WTC11 (cell line): ENCODE measurements at regions not wholly inside any gene's neighbourhood (a gene's known extent, or its start where the extent isn't known, plus 50 kb on each side); places are given as distances from the start of the nearest gene placed in this dataset.

Source experiments
- ATAC-seq: fragments of 200-7000 bp; cut with Tn5 transposase; 2 replicates; pipeline ENCODE4 v1.10.0; 2021; ENCODE audit warnings: mild to moderate bottlenecking, moderate library complexity
- CTCF ChIA-PET: fragments of 300-600 bp; sonication (Branson Sonifier 250); formaldehyde crosslinking; loops from one replicate; lab custom pipeline; 2021; ENCODE audit warnings: antibody characterized with exemption; lab: Charles Lee
- POLR2A ChIA-PET: fragments of 350-600 bp; sonication (Branson Sonifier 250); formaldehyde crosslinking; loops from one replicate; lab custom pipeline; 2021; ENCODE audit warnings: antibody characterized with exemption; lab: Charles Lee
- DNase-seq: peaks from one replicate; pipeline ENCODE4 v3.0.0; 2021; ENCODE audit warnings: low spot score
- H3K27ac Mint-ChIP-seq: 2 replicates; pipeline ENCODE4 v1.8.0; 2021; ENCODE audit warnings: mixed read lengths
- H3K27me3 Mint-ChIP-seq: 2 replicates; pipeline ENCODE4 v1.8.0; 2021; ENCODE audit warnings: low read depth, mild to moderate bottlenecking, moderate library complexity, mixed read lengths
- H3K36me3 Mint-ChIP-seq: 2 replicates; pipeline ENCODE4 v1.8.0; 2021; ENCODE audit warnings: mixed read lengths
- H3K4me1 Mint-ChIP-seq: 2 replicates; pipeline ENCODE4 v1.8.0; 2022; ENCODE audit warnings: mixed read lengths
- H3K4me3 Mint-ChIP-seq: 2 replicates; pipeline ENCODE4 v1.8.0; 2021; ENCODE audit warnings: mild to moderate bottlenecking, moderate library complexity, mixed read lengths
- H3K9me3 Mint-ChIP-seq: 2 replicates; pipeline ENCODE4 v1.8.0; 2021; ENCODE audit warnings: mixed read lengths
- AFF4 ChIP-seq: sonication (generic); formaldehyde crosslinking; IDR thresholded peaks from 2 replicates; pipeline ENCODE4 v1.8.1; 2023; ENCODE audit warnings: mild to moderate bottlenecking, missing genetic modification reagents, borderline replicate concordance
- CREM ChIP-seq: sonication (generic); formaldehyde crosslinking; IDR thresholded peaks from 2 replicates; pipeline ENCODE4 v1.8.1; 2022; ENCODE audit warnings: mild to moderate bottlenecking, missing genetic modification reagents, moderate library complexity
- CTCF ChIP-seq: fragments of 200-600 bp; IDR thresholded peaks from 2 replicates; pipeline ENCODE4 v1.8.0; 2022; ENCODE audit warnings: antibody characterized with exemption
- EMX1 ChIP-seq: fragments of 250-450 bp; sonication (Bioruptor Pico); IDR thresholded peaks from 2 replicates; pipeline ENCODE4 v1.8.0; 2021; ENCODE audit warnings: mild to moderate bottlenecking
- ETV6 ChIP-seq: sonication (generic); formaldehyde crosslinking; IDR thresholded peaks from 2 replicates; pipeline ENCODE4 v1.8.1; 2022; ENCODE audit warnings: mild to moderate bottlenecking, missing genetic modification reagents
- FOXP4 ChIP-seq: sonication (generic); formaldehyde crosslinking; IDR thresholded peaks from 2 replicates; pipeline ENCODE4 v1.8.0; 2022; ENCODE audit warnings: mild to moderate bottlenecking, missing genetic modification reagents
- GABPB1 ChIP-seq: sonication (generic); formaldehyde crosslinking; IDR thresholded peaks from 2 replicates; pipeline ENCODE4 v1.8.1; 2023; ENCODE audit warnings: mild to moderate bottlenecking, missing genetic modification reagents
- GRHL2 ChIP-seq: fragments of 250-450 bp; sonication (Bioruptor Pico); IDR thresholded peaks from 2 replicates; pipeline ENCODE4 v1.8.0; 2022; ENCODE audit warnings: mild to moderate bottlenecking, moderate library complexity; ENCODE audit not compliant: insufficient replicate concordance, severe bottlenecking
- HMGXB4 ChIP-seq: sonication (generic); formaldehyde crosslinking; IDR thresholded peaks from 2 replicates; pipeline ENCODE4 v1.8.1; 2023; ENCODE audit warnings: mild to moderate bottlenecking, moderate library complexity, missing genetic modification reagents
- IRF1 ChIP-seq: sonication (generic); formaldehyde crosslinking; IDR thresholded peaks from 2 replicates; pipeline ENCODE4 v1.8.0; 2023; ENCODE audit warnings: missing genetic modification reagents
- JUN ChIP-seq: sonication (generic); formaldehyde crosslinking; IDR thresholded peaks from 2 replicates; pipeline ENCODE4 v1.8.0; 2023; ENCODE audit warnings: mild to moderate bottlenecking, missing genetic modification reagents
- MLX ChIP-seq: sonication (generic); formaldehyde crosslinking; IDR thresholded peaks from 2 replicates; pipeline ENCODE4 v1.8.1; 2023; ENCODE audit warnings: mild to moderate bottlenecking, missing genetic modification reagents, moderate library complexity
- MXD4 ChIP-seq: fragments of 250-450 bp; sonication (Bioruptor Pico); IDR thresholded peaks from 2 replicates; pipeline ENCODE4 v1.8.0; 2021; ENCODE audit warnings: mild to moderate bottlenecking, moderate library complexity, borderline replicate concordance
- PRRX2 ChIP-seq: fragments of 250-450 bp; sonication (Bioruptor Pico); IDR thresholded peaks from 2 replicates; pipeline ENCODE4 v1.8.0; 2021; ENCODE audit warnings: mild to moderate bottlenecking
- SMAD4 ChIP-seq: sonication (generic); formaldehyde crosslinking; IDR thresholded peaks from 2 replicates; pipeline ENCODE4 v1.8.0; 2022; ENCODE audit warnings: mild to moderate bottlenecking, missing genetic modification reagents
- ZNF138 ChIP-seq: sonication (generic); formaldehyde crosslinking; conservative IDR thresholded peaks from 2 replicates; pipeline ENCODE4 v1.8.1; 2022; ENCODE audit warnings: mild to moderate bottlenecking, moderate library complexity, missing genetic modification reagents
- ZNF219 ChIP-seq: sonication (generic); formaldehyde crosslinking; IDR thresholded peaks from 2 replicates; pipeline ENCODE4 v1.8.0; 2023; ENCODE audit warnings: missing genetic modification reagents, mild to moderate bottlenecking, borderline replicate concordance
- ZNF317 ChIP-seq: sonication (generic); formaldehyde crosslinking; IDR thresholded peaks from 2 replicates; pipeline ENCODE4 v1.8.1; 2023; ENCODE audit warnings: low read depth, mild to moderate bottlenecking, moderate library complexity, missing genetic modification reagents, borderline replicate concordance
- ZNF416 ChIP-seq: fragments of 250-450 bp; sonication (Bioruptor Pico); IDR thresholded peaks from 2 replicates; pipeline ENCODE4 v1.9.0; 2021; ENCODE audit warnings: mild to moderate bottlenecking, inconsistent platforms
- ZSCAN18 ChIP-seq: fragments of 250-450 bp; sonication (Bioruptor Pico); IDR thresholded peaks from 2 replicates; pipeline ENCODE4 v2.1.2; 2022; ENCODE audit warnings: mild to moderate bottlenecking, moderate library complexity

GRCh38 chr22:48828688-48829087, 999.0 kb downstream of the BRD1 start:
- peaks cover 16% of the 10 kb centered on the region for H3K36me3 Mint-ChIP-seq
- CTCF ChIA-PET = no interaction called here
- no peak overlapping the region for H3K4me3 Mint-ChIP-seq
- no peak for ATAC-seq
- no peak overlapping the region for H3K27ac Mint-ChIP-seq
- peaks cover 33% of the 10 kb centered on the region for H3K9me3 Mint-ChIP-seq
- DNase-seq = no peak
- H3K4me1 Mint-ChIP-seq = no peaks in the 10 kb centered on the region
- H3K27me3 Mint-ChIP-seq = no peaks in the 10 kb centered on the region
- POLR2A ChIA-PET = no interaction called here
- TF ChIP-seq JUN (CRISPR knock-in tag) = no peak
- no peak for TF ChIP-seq PRRX2 (CRISPR knock-in tag)
- no peak for TF ChIP-seq ZSCAN18 (CRISPR knock-in tag)
- no peak for TF ChIP-seq HMGXB4 (CRISPR knock-in tag)
- TF ChIP-seq ETV6 (CRISPR knock-in tag) = no peak
- no peak for TF ChIP-seq SMAD4
- TF ChIP-seq MLX (CRISPR knock-in tag) = no peak

GRCh38 chr22:48827904-48828555, 999.6 kb downstream of the BRD1 start:
- no peaks in the 10 kb centered on the region for H3K4me1 Mint-ChIP-seq
- DNase-seq (no peak), ATAC-seq (no peak)
- H3K4me3 Mint-ChIP-seq = no peak overlapping the region
- peaks cover 27% of the 10 kb centered on the region for H3K9me3 Mint-ChIP-seq
- no peaks in the 10 kb centered on the region for H3K27me3 Mint-ChIP-seq
- POLR2A ChIA-PET = no interaction called here
- CTCF ChIA-PET = interaction anchor here (2.4 kb wide), 1 partner anchor 45 kb away, joined by 8 read pairs; no protein-coding TSS in a partner anchor
- peaks cover 13% of the 10 kb centered on the region for H3K36me3 Mint-ChIP-seq
- H3K27ac Mint-ChIP-seq = no peak overlapping the region
- TF ChIP-seq GRHL2 (CRISPR knock-in tag) (no peak), CTCF (no peak), ZNF138 (no peak), EMX1 (no peak), AFF4 (CRISPR knock-in tag) (no peak), IRF1 (CRISPR knock-in tag) (no peak), MXD4 (CRISPR knock-in tag) (no peak), HMGXB4 (CRISPR knock-in tag) (no peak), ZNF317 (CRISPR knock-in tag) (no peak), ZNF219 (no peak), GABPB1 (CRISPR knock-in tag) (no peak), FOXP4 (CRISPR knock-in tag) (no peak), ZNF416 (CRISPR knock-in tag) (no peak), CREM (CRISPR knock-in tag) (no peak)
